ENCODE measurements at regions not wholly inside any gene's neighbourhood (a gene's known extent, or its start where the extent isn't known, plus 50 kb on each side); places are given as distances from the start of the nearest gene placed in this dataset.

- no peak for DNase-seq (ENCODE audit: low read depth)
Measured at GRCh38 chr3:113051787-113052186, 61.0 kb downstream of the GTPBP8 start.

DNA sequence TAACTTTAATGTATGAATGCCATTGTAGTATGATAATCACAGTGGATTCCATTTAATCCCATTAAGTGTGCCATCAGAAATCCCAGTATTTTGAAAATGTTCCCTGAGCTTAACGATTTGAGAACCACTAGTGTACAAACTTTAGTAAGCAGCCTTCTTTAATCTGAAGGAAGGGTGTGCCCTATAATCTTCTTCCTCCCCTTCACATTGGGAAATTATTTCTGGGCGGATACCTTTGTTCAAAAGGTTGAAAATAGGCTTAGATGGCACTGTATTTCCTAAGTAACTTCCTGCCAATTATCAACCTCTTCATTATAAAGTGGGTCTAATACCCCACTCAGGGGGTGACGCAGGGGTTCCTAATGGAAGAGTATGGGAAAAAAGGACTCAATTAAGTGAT, 62.4 kb downstream of the GTPBP8 start:
- no peak for DNase-seq (ENCODE audit: low read depth)

DNA sequence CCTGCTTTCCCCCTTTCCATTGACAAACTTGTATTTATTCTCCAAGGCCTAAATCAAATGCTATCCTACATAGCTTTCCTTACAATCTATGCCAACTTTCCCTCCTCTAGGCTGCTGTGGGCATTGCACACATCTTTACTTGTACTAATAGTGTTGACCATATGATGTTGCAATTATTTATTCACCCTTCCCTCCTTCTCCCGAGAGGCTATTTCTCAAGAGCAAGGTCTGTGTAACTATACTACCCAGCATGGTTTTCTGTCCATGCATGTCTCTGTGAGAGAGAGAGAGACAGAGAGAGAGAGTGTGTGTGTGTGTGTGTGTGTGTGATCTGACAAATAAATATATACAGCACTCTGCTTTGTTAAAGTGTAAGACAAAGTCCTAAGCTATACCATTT, 63.8 kb downstream of the GTPBP8 start:
- DNase-seq (ENCODE audit: low read depth) = no peak

DNA sequence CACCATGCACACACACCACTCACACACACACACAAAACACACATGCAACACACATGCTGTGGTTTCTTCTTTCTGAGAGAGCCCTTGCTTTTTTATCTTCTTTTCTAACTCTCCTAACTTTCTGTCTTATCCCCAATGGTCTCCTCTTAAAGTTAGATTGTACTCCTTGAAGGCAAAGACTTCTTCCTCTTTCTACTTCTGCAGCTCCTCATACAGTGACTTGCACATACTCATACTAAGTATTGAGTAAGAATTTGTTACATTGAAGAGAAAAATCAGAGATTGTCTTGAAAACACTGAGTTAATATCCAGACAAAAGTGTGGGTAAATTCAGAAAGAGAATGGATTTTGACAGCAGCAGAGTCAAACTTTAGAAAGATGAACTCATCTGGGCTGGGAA, 64.4 kb downstream of the GTPBP8 start:
- DNase-seq (ENCODE audit: low read depth) = no peak

- no peak for DNase-seq (ENCODE audit: low read depth)
Measured at GRCh38 chr3:113055961-113056360, 65.2 kb downstream of the GTPBP8 start.

GRCh38 chr3:113057117-113057516, 66.3 kb downstream of the GTPBP8 start:
- no peak for DNase-seq (ENCODE audit: low read depth)

- DNase-seq (ENCODE audit: low read depth) = peak; percentile 68
Measured at GRCh38 chr3:113058188-113058587, 67.4 kb downstream of the GTPBP8 start.

DNA sequence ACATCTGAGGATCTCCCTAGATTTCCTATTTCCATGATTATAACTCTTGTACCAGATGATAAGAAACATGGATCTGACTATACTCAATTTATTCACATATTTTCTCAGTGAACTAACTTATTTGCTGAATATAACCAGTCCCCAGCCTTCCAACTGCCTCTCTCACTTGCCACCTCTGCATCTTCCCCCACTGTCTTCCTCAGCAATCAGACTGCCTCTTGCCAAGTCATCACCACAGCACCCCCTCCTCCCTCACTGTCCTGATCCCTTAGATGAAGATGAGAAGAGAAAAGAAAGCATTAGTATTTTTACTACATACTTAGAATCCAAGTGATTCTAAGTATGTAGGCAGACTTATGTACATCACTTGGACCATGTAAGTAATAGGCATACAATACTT, 71.9 kb downstream of the GTPBP8 start:
- no peak for DNase-seq (ENCODE audit: low read depth)

DNA sequence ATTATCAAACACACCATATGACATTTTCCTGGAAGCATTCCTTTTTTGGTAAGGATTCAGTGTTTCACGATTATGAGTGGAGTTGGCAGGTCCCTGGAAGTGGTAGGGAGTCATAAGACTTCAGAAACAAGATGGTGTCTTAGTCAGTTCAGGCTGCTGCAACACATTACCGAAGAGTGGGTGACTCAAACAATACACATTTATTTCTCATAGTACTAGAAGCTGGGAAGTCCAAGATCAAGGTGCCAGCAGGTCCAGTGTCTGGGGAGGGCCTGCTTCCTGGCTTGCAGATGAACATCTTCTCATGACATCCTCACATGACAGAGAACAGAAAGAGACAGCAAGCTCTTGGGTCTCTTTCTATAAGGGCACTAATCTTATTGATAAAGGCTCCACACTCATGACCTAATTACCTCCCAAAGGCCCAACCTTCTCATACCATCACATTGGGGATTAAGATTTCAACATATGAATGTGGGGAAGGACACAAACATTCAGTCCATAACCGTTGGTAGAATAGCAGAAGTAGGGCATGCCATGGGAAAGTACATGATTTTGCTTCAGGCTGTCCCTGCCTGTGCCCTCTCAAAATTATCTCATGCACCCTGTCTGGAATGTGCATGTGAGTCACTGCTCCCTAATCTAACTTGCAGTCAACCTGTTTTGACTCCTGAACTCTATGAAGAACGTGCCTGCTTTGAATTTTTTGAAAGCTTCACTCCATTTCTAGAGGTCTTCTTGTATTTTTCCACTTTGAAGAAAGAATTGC, 72.5 kb downstream of the GTPBP8 start:
- peak; percentile 72 for DNase-seq (ENCODE audit: low read depth)

DNA sequence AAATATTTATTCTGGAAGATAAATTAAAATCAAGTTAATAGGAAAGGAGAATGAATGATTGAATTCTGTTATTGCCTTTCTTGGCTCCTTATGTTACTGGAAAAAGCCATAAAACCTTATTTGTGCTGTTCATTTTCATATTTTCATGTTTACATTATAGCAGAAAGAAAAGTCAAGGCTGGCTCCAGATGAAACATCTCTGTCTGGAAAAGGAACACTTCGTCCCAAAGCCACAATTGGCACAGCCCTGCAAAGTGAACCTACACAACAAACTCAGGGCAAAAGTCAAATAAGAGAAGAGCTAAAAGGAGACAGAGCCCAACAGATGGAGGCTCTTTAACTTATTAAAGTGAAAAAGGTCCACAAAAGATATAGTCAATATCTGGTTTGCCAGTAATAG, 73.4 kb downstream of the GTPBP8 start:
- DNase-seq (ENCODE audit: low read depth) = no peak

DNA sequence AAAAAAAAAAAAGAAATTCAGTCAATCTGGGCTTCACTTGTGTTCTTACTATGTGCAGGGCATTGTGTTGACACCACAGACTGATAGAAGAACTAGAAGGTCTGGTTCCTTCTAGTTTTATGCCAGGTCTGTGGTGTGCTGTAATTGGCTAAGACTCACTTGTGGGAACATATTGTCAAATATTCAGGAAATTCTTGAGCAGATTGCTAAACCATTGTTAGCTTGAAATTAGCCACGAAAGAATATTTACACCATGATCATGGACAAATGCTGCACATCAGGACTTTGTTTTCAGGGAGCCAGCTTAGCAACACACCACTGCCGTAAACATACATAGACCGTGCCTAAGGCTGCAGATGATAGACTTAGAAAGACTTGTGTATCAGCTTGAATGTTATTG, 74.6 kb downstream of the GTPBP8 start:
- DNase-seq (ENCODE audit: low read depth) = no peak

DNA sequence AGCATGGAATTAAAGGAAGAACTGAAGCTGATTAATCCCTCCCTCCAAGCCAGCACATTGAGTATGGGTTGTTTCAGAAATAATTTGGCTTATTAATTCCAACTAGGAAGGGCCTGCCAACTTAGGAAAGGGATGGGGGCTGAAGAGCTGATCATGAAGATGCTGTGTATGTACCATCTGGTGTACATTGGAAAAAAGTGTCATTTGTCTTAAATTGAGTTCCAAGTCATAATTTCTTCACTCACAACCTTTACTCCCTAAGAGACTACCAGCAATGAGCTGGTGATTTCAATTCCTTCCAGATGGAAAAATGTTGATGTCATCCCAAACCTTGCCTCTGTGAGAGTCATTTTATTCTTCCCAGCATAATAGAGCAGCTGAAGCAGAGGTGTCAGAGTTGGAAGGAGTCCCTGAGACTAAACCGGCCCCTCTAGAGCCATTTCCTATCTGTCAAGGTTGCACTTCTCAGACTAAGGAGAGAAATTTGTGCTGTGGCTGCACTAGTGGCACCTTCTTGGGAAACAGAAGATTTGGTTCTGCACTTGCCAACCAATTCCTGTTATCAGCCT, 79.4 kb downstream of the GTPBP8 start:
- no peak for DNase-seq (ENCODE audit: low read depth)

DNA sequence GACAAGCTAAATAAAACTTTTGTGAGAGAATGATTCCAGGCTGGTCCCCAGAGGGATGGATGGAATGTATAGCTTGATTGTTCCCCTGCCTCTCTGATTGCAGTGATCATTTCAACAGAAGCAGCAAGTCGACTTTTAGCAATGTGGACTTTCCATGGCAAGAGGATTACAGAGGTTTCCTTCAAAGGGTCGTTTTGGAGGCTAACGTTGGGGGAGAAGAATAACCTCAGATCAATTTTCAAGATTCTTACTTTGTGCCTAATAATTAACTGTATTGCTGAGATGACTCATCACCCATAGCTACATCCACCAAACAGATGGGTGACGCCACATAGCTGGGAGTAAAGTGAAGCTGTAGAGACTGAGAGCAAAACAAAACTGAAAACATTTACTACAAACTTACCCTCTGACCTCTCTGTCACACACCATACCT, 79.9 kb downstream of the GTPBP8 start:
- DNase-seq (ENCODE audit: low read depth) = peak; percentile 33

- DNase-seq (ENCODE audit: low read depth) = no peak
Measured at GRCh38 chr3:113075588-113075987, 84.8 kb downstream of the GTPBP8 start.

DNA sequence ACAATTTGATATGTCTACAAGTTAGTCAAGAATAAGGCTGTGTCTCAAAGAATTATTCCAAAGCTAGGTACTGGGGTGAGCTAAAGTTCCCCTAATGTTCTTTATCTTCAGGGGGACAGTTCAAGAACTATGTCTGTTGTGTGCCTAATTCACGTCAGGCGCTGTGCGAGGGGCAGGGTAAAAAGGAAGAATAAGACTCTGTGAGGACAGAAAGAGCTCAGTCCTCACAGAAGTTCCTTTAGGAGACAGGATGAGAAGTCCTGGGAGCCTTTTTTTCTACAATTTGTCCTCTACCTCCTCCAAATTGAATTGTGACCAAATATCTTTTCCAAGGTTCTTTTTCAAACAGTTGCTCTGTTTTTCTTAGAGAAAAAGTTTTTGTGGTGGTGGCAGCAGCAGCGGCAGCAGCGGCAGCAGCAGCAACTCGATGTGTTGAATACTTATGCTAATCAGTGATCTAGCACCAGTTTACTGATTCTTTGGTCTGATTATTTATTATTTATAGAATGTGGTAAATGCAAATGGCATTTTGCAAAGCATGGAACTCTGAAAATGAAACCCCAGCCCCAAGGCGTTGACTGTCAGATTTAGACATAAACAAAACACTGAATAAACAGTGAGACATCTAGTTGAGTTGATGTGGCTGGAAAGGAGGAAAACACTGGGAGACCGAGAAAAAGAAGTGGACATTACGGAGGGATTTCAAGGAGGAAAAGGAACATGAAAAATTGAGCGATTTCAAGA, 88.6 kb downstream of the GTPBP8 start:
- DNase-seq (ENCODE audit: low read depth) = peak; percentile 73

GRCh38 chr3:113084777-113085176, 94.0 kb downstream of the GTPBP8 start:
- DNase-seq (ENCODE audit: low read depth) = peak; percentile 84

- peak; percentile 30 for DNase-seq (ENCODE audit: low read depth)
Measured at GRCh38 chr3:113086560-113087461, 96.0 kb downstream of the GTPBP8 start.

GRCh38 chr3:113088616-113089015, 97.8 kb downstream of the GTPBP8 start:
- DNase-seq (ENCODE audit: low read depth) = peak; percentile 33

- no peak for DNase-seq (ENCODE audit: low read depth)
Measured at GRCh38 chr3:113091417-113091816, 100.6 kb downstream of the GTPBP8 start.

GRCh38 chr3:113092746-113093145, 102.0 kb downstream of the GTPBP8 start:
- no peak for DNase-seq (ENCODE audit: low read depth)

GRCh38 chr3:113094337-113095221, 103.8 kb downstream of the GTPBP8 start:
- no peak for DNase-seq (ENCODE audit: low read depth)
